ENCODE measurements at regions not wholly inside any gene's neighbourhood (a gene's known extent, or its start where the extent isn't known, plus 50 kb on each side); places are given as distances from the start of the nearest gene placed in this dataset.

GRCh38 chr2:240333985-240334384 is 101.5 kb upstream of the GPC1 start:
- Histone ChIP-seq H2AFZ (ENCODE audit: low read length) (no peak overlapping the region), H3K36me3 (replicated peaks; ENCODE audit: insufficient read depth, low read length) (no peaks in the 10 kb centered on the region)
- TF ChIP-seq EZH2phosphoT487 (IDR thresholded peaks at IDR 0.05; ENCODE audit: low read length) (no peak), EZH2 (optimal IDR thresholded peaks at IDR 0.05; ENCODE audit: low read depth, low read length) (no peak), CTCF (IDR thresholded peaks at IDR 0.05; ENCODE audit: low read length) (no peak)

GRCh38 chr2:240335061-240335460 is 100.4 kb upstream of the GPC1 start:
- no peak overlapping the region for H3K9ac ChIP-seq (ENCODE audit: low read length)
- H3K27me3 ChIP-seq (replicated peaks; ENCODE audit: insufficient read depth, low read length): peaks cover 48% of the 10 kb centered on the region
- no peaks in the 10 kb centered on the region for H3F3A ChIP-seq (ENCODE audit: insufficient read depth, low read length)
- H3K9me2 ChIP-seq (replicated peaks; ENCODE audit: insufficient read depth, low read length): no peaks in the 10 kb centered on the region
- no peaks in the 10 kb centered on the region for H3K4me1 ChIP-seq (ENCODE audit: low read length)
- TF ChIP-seq EZH2 (optimal IDR thresholded peaks at IDR 0.05; ENCODE audit: low read depth, low read length): no peak
- TF ChIP-seq CTCF (IDR thresholded peaks at IDR 0.05; ENCODE audit: low read length): no peak
- no peak for TF ChIP-seq EZH2phosphoT487 (IDR thresholded peaks at IDR 0.05; ENCODE audit: low read length)
- H3K4me3 ChIP-seq (ENCODE audit: low read length): no peak overlapping the region
- no peak overlapping the region for H3K27ac ChIP-seq (ENCODE audit: low read length)
- H2AFZ ChIP-seq (ENCODE audit: low read length): no peak overlapping the region
- H3K4me2 ChIP-seq (ENCODE audit: low read depth, low read length): no peak overlapping the region
- H3K79me2 ChIP-seq (ENCODE audit: low read length): no peaks in the 10 kb centered on the region
- H3K9me3 ChIP-seq (replicated peaks; ENCODE audit: insufficient read depth, low read length): no peaks in the 10 kb centered on the region
- no peaks in the 10 kb centered on the region for H4K20me1 ChIP-seq (ENCODE audit: insufficient read depth, low read length)
- no peaks in the 10 kb centered on the region for H3K36me3 ChIP-seq (replicated peaks; ENCODE audit: insufficient read depth, low read length)
- DNase-seq: peak; percentile 7

More at GRCh38 chr2:240333985-240334384, 101.5 kb upstream of the GPC1 start:
- H3K4me1 ChIP-seq (ENCODE audit: low read length): no peaks in the 10 kb centered on the region
- H3K9ac ChIP-seq (ENCODE audit: low read length): no peak overlapping the region
- no peak overlapping the region for H3K4me2 ChIP-seq (ENCODE audit: low read depth, low read length)
- no peaks in the 10 kb centered on the region for H4K20me1 ChIP-seq (ENCODE audit: insufficient read depth, low read length)
- H3K27ac ChIP-seq (ENCODE audit: low read length): no peak overlapping the region
- peaks cover 51% of the 10 kb centered on the region for H3K27me3 ChIP-seq (replicated peaks; ENCODE audit: insufficient read depth, low read length)
- H3K9me2 ChIP-seq (replicated peaks; ENCODE audit: insufficient read depth, low read length): no peaks in the 10 kb centered on the region
- no peak for DNase-seq
- H3K79me2 ChIP-seq (ENCODE audit: low read length): no peaks in the 10 kb centered on the region
- no peaks in the 10 kb centered on the region for H3K9me3 ChIP-seq (replicated peaks; ENCODE audit: insufficient read depth, low read length)
- no peak overlapping the region for H3K4me3 ChIP-seq (ENCODE audit: low read length)
- no peaks in the 10 kb centered on the region for H3F3A ChIP-seq (ENCODE audit: insufficient read depth, low read length)

GRCh38 chr2:240336820-240337427 is 98.5 kb upstream of the GPC1 start:
- H3K9me3 ChIP-seq (replicated peaks; ENCODE audit: insufficient read depth, low read length): no peaks in the 10 kb centered on the region
- no peaks in the 10 kb centered on the region for H3K36me3 ChIP-seq (replicated peaks; ENCODE audit: insufficient read depth, low read length)
- H3K79me2 ChIP-seq (ENCODE audit: low read length): no peaks in the 10 kb centered on the region
- no peak overlapping the region for H2AFZ ChIP-seq (ENCODE audit: low read length)
- no peak for DNase-seq
- H3K9me2 ChIP-seq (replicated peaks; ENCODE audit: insufficient read depth, low read length): no peaks in the 10 kb centered on the region
- H3F3A ChIP-seq (ENCODE audit: insufficient read depth, low read length): no peaks in the 10 kb centered on the region
- no peaks in the 10 kb centered on the region for H3K4me1 ChIP-seq (ENCODE audit: low read length)
- H4K20me1 ChIP-seq (ENCODE audit: insufficient read depth, low read length): no peaks in the 10 kb centered on the region
- no peak for TF ChIP-seq CTCF (IDR thresholded peaks at IDR 0.05; ENCODE audit: low read length)
- no peak for TF ChIP-seq EZH2 (optimal IDR thresholded peaks at IDR 0.05; ENCODE audit: low read depth, low read length)
- TF ChIP-seq EZH2phosphoT487 (IDR thresholded peaks at IDR 0.05; ENCODE audit: low read length): no peak
- H3K27me3 ChIP-seq (replicated peaks; ENCODE audit: insufficient read depth, low read length): peaks cover 57% of the 10 kb centered on the region
- no peak overlapping the region for H3K4me3 ChIP-seq (ENCODE audit: low read length)
- H3K27ac ChIP-seq (ENCODE audit: low read length): no peak overlapping the region
- H3K4me2 ChIP-seq (ENCODE audit: low read depth, low read length): no peak overlapping the region
- H3K9ac ChIP-seq (ENCODE audit: low read length): no peak overlapping the region
